Osteocyte (in vitro differentiated cells): ENCODE measurements at regions not wholly inside any gene's neighbourhood (a gene's known extent, or its start where the extent isn't known, plus 50 kb on each side); places are given as distances from the start of the nearest gene placed in this dataset.

ENCODE experiments used
- DNase-seq: peaks from one replicate; pipeline ENCODE4 v3.0.0; 2021; ENCODE audit warnings: mixed read lengths; ENCODE audit not compliant: unreplicated experiment; ENCODE audit errors: extremely low spot score
- H3K27ac Mint-ChIP-seq: one replicate; pipeline ENCODE4 v1.8.0; 2021; ENCODE audit warnings: mild to moderate bottlenecking, mixed read lengths; ENCODE audit not compliant: unreplicated experiment
- H3K27me3 Mint-ChIP-seq: one replicate; pipeline ENCODE4 v1.8.0; 2021; ENCODE audit warnings: mixed read lengths; ENCODE audit not compliant: unreplicated experiment
- H3K36me3 Mint-ChIP-seq: one replicate; pipeline ENCODE4 v1.8.0; 2021; ENCODE audit warnings: mixed read lengths; ENCODE audit not compliant: unreplicated experiment
- H3K4me1 Mint-ChIP-seq: one replicate; pipeline ENCODE4 v1.8.0; 2021; ENCODE audit warnings: mixed read lengths; ENCODE audit not compliant: unreplicated experiment
- H3K4me3 Mint-ChIP-seq: one replicate; pipeline ENCODE4 v1.8.0; 2021; ENCODE audit warnings: mild to moderate bottlenecking, moderate library complexity, mixed read lengths; ENCODE audit not compliant: unreplicated experiment
- H3K9me3 Mint-ChIP-seq: one replicate; pipeline ENCODE4 v1.8.0; 2021; ENCODE audit warnings: mixed read lengths; ENCODE audit not compliant: unreplicated experiment
- TF ChIP-seq, protein P1 (sequence below): fragments of 200-600 bp; sonication (generic); IDR thresholded peaks from 2 replicates; pipeline ENCODE4 v1.5.0; 2021; ENCODE audit warnings: antibody characterized with exemption, mild to moderate bottlenecking, moderate library complexity

DNA sequence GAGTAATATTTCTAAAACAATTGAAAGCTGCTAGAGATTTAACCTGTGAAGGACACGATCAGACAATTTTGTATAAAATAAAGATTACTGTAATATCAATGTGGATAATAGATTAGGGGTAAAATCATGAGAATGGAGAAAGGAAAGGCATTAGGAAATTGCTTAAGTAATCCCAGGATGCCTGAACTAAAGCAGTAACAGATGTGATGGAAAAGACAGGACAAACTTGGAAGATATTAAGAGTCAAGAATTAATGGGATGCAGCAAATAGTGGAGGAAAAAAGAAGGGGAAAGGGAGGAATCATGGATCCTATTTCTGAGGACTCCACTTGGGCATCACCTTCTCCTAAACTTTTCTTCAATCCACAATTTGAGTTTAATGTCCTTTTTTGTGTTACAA, 437.1 kb upstream of the PMFBP1 start:
- Mint-ChIP-seq H3K27ac (no peak overlapping the region), H3K4me3 (no peak overlapping the region), H3K4me1 (peaks cover 38% of the 10 kb centered on the region), H3K9me3 (no peaks in the 10 kb centered on the region), H3K36me3 (peaks cover 1% of the 10 kb centered on the region), H3K27me3 (no peaks in the 10 kb centered on the region)
- DNase-seq = no peak
- TF ChIP-seq, protein P1, sequence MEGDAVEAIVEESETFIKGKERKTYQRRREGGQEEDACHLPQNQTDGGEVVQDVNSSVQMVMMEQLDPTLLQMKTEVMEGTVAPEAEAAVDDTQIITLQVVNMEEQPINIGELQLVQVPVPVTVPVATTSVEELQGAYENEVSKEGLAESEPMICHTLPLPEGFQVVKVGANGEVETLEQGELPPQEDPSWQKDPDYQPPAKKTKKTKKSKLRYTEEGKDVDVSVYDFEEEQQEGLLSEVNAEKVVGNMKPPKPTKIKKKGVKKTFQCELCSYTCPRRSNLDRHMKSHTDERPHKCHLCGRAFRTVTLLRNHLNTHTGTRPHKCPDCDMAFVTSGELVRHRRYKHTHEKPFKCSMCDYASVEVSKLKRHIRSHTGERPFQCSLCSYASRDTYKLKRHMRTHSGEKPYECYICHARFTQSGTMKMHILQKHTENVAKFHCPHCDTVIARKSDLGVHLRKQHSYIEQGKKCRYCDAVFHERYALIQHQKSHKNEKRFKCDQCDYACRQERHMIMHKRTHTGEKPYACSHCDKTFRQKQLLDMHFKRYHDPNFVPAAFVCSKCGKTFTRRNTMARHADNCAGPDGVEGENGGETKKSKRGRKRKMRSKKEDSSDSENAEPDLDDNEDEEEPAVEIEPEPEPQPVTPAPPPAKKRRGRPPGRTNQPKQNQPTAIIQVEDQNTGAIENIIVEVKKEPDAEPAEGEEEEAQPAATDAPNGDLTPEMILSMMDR = no peak

DNA sequence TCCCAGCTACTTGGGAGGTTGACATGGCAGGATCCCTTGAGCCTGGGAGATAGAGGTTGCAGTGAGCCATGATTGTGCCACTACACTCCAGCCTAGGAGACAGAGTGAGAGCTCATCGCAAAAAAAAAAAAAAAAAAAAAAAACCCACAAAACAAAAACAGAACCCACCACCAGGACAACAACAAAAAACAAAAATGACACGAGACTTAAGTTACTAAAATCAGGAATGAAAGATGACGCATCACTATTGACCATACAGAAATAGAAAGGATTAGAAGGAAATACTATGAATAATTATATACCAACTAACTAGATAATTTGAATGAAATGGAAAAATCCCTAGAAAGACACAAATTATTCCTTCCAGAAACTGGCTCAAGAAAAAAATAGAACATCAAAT, 432.4 kb upstream of the PMFBP1 start:
- no peaks in the 10 kb centered on the region for H3K27me3 Mint-ChIP-seq
- H3K9me3 Mint-ChIP-seq = peaks cover 13% of the 10 kb centered on the region
- TF ChIP-seq, protein P1 = no peak
- no peak overlapping the region for H3K4me3 Mint-ChIP-seq
- H3K27ac Mint-ChIP-seq = no peak overlapping the region
- peaks cover 3% of the 10 kb centered on the region for H3K4me1 Mint-ChIP-seq
- peaks cover 3% of the 10 kb centered on the region for H3K36me3 Mint-ChIP-seq
- DNase-seq = no peak

DNA sequence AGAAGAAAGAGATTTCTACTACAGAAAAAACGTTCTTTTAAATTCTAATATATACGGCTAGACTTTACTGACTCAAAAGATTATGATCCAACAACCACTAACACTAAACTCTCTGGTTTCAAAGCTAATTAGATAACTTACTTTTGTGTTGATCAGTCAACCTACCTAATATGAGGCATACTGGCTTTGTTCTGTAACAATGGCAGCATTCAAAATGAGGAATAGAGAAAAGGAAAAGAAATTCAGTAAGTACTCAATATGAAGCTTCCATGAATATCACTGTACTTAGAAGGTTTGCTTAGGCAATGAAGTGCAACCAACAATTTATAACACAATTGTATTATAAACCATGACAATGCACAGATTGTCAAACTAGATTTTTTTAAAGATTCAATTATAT, 430.5 kb upstream of the PMFBP1 start:
- Mint-ChIP-seq H3K4me1 (no peaks in the 10 kb centered on the region), H3K27me3 (no peaks in the 10 kb centered on the region), H3K9me3 (peaks cover 13% of the 10 kb centered on the region), H3K36me3 (peaks cover 3% of the 10 kb centered on the region), H3K4me3 (no peak overlapping the region), H3K27ac (no peak overlapping the region)
- no peak for DNase-seq
- TF ChIP-seq, protein P1 = no peak

DNA sequence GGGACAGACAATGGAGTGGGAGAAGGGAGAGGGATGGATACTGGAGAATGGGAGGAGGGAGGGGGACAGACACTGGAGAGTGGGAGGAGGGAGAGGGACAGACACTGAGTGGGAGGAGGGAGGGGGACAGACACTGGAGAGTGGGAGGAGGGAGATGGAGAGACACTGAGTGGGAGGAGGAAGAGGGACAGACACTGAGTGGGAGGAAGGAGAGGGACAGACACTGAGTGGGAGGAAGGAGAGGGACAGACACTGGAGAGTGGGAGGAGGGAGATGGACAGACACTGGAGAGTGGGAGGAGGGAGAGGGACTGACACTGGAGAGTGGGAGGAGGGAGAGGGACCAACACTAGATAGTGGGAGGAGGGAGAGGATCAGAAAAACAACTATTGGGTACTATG, 426.7 kb upstream of the PMFBP1 start:
- no peak overlapping the region for H3K4me3 Mint-ChIP-seq
- H3K27ac Mint-ChIP-seq = no peak overlapping the region
- TF ChIP-seq, protein P1 = no peak
- no peak for DNase-seq
- H3K4me1 Mint-ChIP-seq = peaks cover 12% of the 10 kb centered on the region
- H3K36me3 Mint-ChIP-seq = peaks cover 2% of the 10 kb centered on the region
- peaks cover 13% of the 10 kb centered on the region for H3K9me3 Mint-ChIP-seq
- H3K27me3 Mint-ChIP-seq = no peaks in the 10 kb centered on the region

DNA sequence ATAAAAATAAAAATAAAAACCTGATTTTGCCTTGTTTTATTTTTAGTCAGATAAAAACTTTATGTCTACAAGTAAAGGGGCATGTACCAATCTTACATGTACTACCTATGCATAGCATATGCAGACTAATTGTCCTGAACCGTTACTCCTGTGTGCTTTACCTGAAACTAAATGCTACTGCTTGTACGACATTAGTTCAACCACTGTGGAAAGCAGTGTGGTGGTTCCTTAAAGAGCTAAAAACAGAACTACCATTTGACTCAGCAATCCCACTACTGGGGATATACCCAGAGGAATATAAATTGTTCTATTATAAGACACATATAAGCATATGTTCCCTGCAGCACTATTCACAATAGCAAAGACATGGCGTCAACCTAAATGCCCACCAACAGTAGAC, 426.0 kb upstream of the PMFBP1 start:
- H3K4me3 Mint-ChIP-seq = no peak overlapping the region
- H3K4me1 Mint-ChIP-seq = peaks cover 12% of the 10 kb centered on the region
- no peak overlapping the region for H3K27ac Mint-ChIP-seq
- no peak for DNase-seq
- TF ChIP-seq, protein P1 = no peak
- H3K36me3 Mint-ChIP-seq = peaks cover 2% of the 10 kb centered on the region
- peaks cover 10% of the 10 kb centered on the region for H3K9me3 Mint-ChIP-seq
- no peaks in the 10 kb centered on the region for H3K27me3 Mint-ChIP-seq
